K562 (cell line): ENCODE measurements at regions not wholly inside any gene's neighbourhood (a gene's known extent, or its start where the extent isn't known, plus 50 kb on each side); places are given as distances from the start of the nearest gene placed in this dataset.
"Not testable (repeated sequence)": the region's sequence is repeated elsewhere in the genome, so short reads cannot be mapped to it uniquely, and the experiment has no call there.

ENCODE experiments used
- ATAC-seq: fragments of 200-7000 bp; cut with Tn5 transposase; 3 replicates; pipeline ENCODE4 v1.9.1; 2020; ENCODE audit warnings: moderate library complexity
- BruUV-seq: library from RNA; stranded (reverse); fragments of 400-500 nt; replicated peaks from 2 replicates; lab custom pipeline; 2021; lab: Mats Ljungman, UMichigan
- CTCF ChIA-PET: fragments of 300-600 bp; formaldehyde crosslinking; extraction: SDS; loops from one replicate; lab custom pipeline; 2021; ENCODE audit warnings: low intra/inter-chr PET ratio; lab: Yijun Ruan, JAX
- POLR2A ChIA-PET: fragments of 300-600, 350-650 bp; sonication (Branson Sonifier 250); formaldehyde crosslinking; extraction: SDS; loops from one replicate; lab custom pipeline; 2021; ENCODE audit warnings: antibody characterized with exemption, inconsistent platforms; lab: Yijun Ruan, JAX
- DNase-seq, 4 experiments: peaks; one replicate each; pipeline versions ENCODE4 v3.0.0 to v3.0.0-alpha.2; 2011 to 2018; ENCODE audit warnings: low spot score in 3 of 4, mixed read lengths in 3 of 4; ENCODE audit errors: extremely low read depth in 1 of 4
- FAIRE-seq: peaks from 2 replicates; lab custom pipeline; 2011; peaks lifted over from hg19 to GRCh38; lab: Jason Lieb, UNC
- H2AFZ ChIP-seq: 2 replicates; pipeline ENCODE4 v1.6.0; 2011; ENCODE audit warnings: low read depth, low read length, control low read depth, inconsistent platforms
- H3K27ac ChIP-seq: fragments of 200-600 bp; 3 replicates; pipeline ENCODE4 v1.8.0; 2011; ENCODE audit warnings: low read depth, mild to moderate bottlenecking, control low read depth, inconsistent platforms, low read length, moderate library complexity, mixed read lengths; ENCODE audit errors: extremely low read depth
- H3K27me3 ChIP-seq, 2 experiments: fragments of 300-600 bp in 1 of 2; 2 replicates in 1 of 2; 3 replicates in 1 of 2; pipeline versions ENCODE4 v1.6.0 to v1.8.0; 2011; ENCODE audit warnings: inconsistent platforms in 2 of 2, low read length in 2 of 2, mild to moderate bottlenecking in 1 of 2, mixed read lengths in 1 of 2, moderate library complexity in 1 of 2; ENCODE audit not compliant: control insufficient read depth in 2 of 2, insufficient read depth in 2 of 2
- H3K36me3 ChIP-seq: fragments of 300-600 bp; 3 replicates; pipeline ENCODE4 v1.8.0; 2011; ENCODE audit warnings: mild to moderate bottlenecking, low read length, inconsistent platforms; ENCODE audit not compliant: control insufficient read depth, insufficient read depth
- H3K4me1 ChIP-seq, 2 experiments: fragments of 200-600 bp in 1 of 2; replicated peaks in 1 of 2; 2 replicates in 1 of 2; 3 replicates in 1 of 2; pipeline versions ENCODE4 v1.5.1 to v1.8.0; 2011; ENCODE audit warnings: inconsistent platforms in 2 of 2, low read length in 2 of 2, mild to moderate bottlenecking in 1 of 2, mixed read lengths in 1 of 2, moderate library complexity in 1 of 2; ENCODE audit not compliant: control insufficient read depth in 2 of 2, insufficient read depth in 2 of 2
- H3K4me2 ChIP-seq: 2 replicates; pipeline ENCODE4 v1.6.1; 2011; ENCODE audit warnings: low read length, control low read depth, inconsistent platforms, mixed read lengths; ENCODE audit not compliant: insufficient read depth
- H3K4me3 ChIP-seq: fragments of 200-600 bp; sonication (generic), shearing (Covaris generic); 2 replicates; pipeline ENCODE4 v1.5.1; 2016; ENCODE audit warnings: control low read depth, inconsistent platforms
- H3K79me2 ChIP-seq: fragments of 200-600 bp; 3 replicates; pipeline ENCODE4 v1.8.0; 2011; ENCODE audit warnings: low read length, inconsistent platforms; ENCODE audit not compliant: control insufficient read depth, insufficient read depth
- H3K9ac ChIP-seq, 2 experiments: 2 replicates each; pipeline versions ENCODE4 v1.6.0 to v1.6.1; 2011; ENCODE audit warnings: low read depth in 2 of 2, low read length in 2 of 2, control low read depth in 1 of 2, inconsistent platforms in 1 of 2, mild to moderate bottlenecking in 1 of 2, mixed read lengths in 1 of 2; ENCODE audit not compliant: insufficient read depth in 1 of 2
- H3K9me1 ChIP-seq: one replicate; pipeline ENCODE4 v1.6.0; 2011; ENCODE audit warnings: inconsistent platforms, mild to moderate bottlenecking, low read length, moderate library complexity; ENCODE audit not compliant: control insufficient read depth, insufficient read depth
- H3K9me3 ChIP-seq: replicated peaks from 2 replicates; pipeline ENCODE4 v1.5.1; 2011; ENCODE audit warnings: low read depth, low read length, inconsistent platforms; ENCODE audit not compliant: control insufficient read depth, insufficient read depth
- H4K20me1 ChIP-seq: replicated peaks from 2 replicates; pipeline ENCODE4 v1.6.1; 2011; ENCODE audit warnings: low read length, inconsistent platforms, mixed read lengths; ENCODE audit not compliant: control insufficient read depth, insufficient read depth
- CBX1 ChIP-seq: sonication (generic); IDR thresholded peaks from 2 replicates; pipeline ENCODE4 v1.6.1; 2016; ENCODE audit warnings: antibody characterized with exemption, low read depth, mild to moderate bottlenecking
- ETV5 ChIP-seq: sonication (generic); formaldehyde crosslinking; IDR thresholded peaks from 2 replicates; pipeline ENCODE4 v1.4.0; 2020; ENCODE audit warnings: low read depth, mild to moderate bottlenecking, missing genetic modification reagents
- SAFB ChIP-seq: fragments of 200-400 bp; formaldehyde crosslinking; IDR thresholded peaks from 2 replicates; pipeline ENCODE4 v1.6.1; 2017; ENCODE audit warnings: low read depth, low read length, borderline replicate concordance
- TCF15 ChIP-seq: fragments of 250-450 bp; sonication (Bioruptor Pico); IDR thresholded peaks from 2 replicates; pipeline ENCODE4 v1.8.0; 2022; ENCODE audit warnings: moderate library complexity, mild to moderate bottlenecking, inconsistent platforms
- ZNF146 ChIP-seq: IDR thresholded peaks from one replicate; pipeline ENCODE4 v1.6.1; 2018; ENCODE audit warnings: missing compliant biosample characterization; ENCODE audit not compliant: unreplicated experiment
- ZNF395 ChIP-seq: fragments of 200-800 bp; sonication (Bioruptor generic); IDR thresholded peaks from 2 replicates; pipeline ENCODE4 v1.6.1; 2017; ENCODE audit warnings: missing genetic modification characterization, missing compliant biosample characterization
- ZNF431 ChIP-seq: sonication (generic); formaldehyde crosslinking; IDR thresholded peaks from 2 replicates; pipeline ENCODE4 v1.8.0; 2022; ENCODE audit warnings: mild to moderate bottlenecking, missing genetic modification reagents
- ZNF592 ChIP-seq: fragments of 450-650 bp; IDR thresholded peaks from 2 replicates; pipeline ENCODE4 v1.6.1; 2017; ENCODE audit warnings: antibody characterized with exemption, mild to moderate bottlenecking
- ZNF766 ChIP-seq: fragments of 200-800 bp; sonication (Bioruptor generic); conservative IDR thresholded peaks from 2 replicates; pipeline ENCODE4 v1.6.1; 2016; ENCODE audit warnings: missing genetic modification characterization, missing compliant biosample characterization
- WGBS: fragments of 100-300 bp; shearing (Covaris generic); methylation state at CpG from one replicate; pipeline ENCODE4 v1.1.6; 2016; ENCODE audit warnings: low coverage, mixed read lengths; ENCODE audit not compliant: insufficient coverage; ENCODE audit errors: missing lambda C conversion rate; 5-methylcytosine and 5-hydroxymethylcytosine counted together
- in situ Hi-C: fragments of 300-500 bp; cut with MboI; formaldehyde crosslinking; loops from 4 replicates; pipeline ENCODE4 v1.15.0; 2018; ENCODE audit warnings: inconsistent platforms, mixed read lengths
- intact Hi-C: fragments of 100-400 bp; cut with micrococcal nuclease; formaldehyde crosslinking; loops from 2 replicates; pipeline ENCODE4 v1.14.2; 2022

- H3K79me2 ChIP-seq, H2AFZ ChIP-seq, H3K36me3 ChIP-seq, H3K27ac ChIP-seq, H4K20me1 ChIP-seq, H3K9me1 ChIP-seq, in situ Hi-C loops, H3K4me3 ChIP-seq, CTCF ChIA-PET, H3K4me2 ChIP-seq, H3K9me3 ChIP-seq, H3K4me1 ChIP-seq, BruUV-seq, FAIRE-seq, intact Hi-C loops, H3K9ac ChIP-seq, POLR2A ChIA-PET, H3K27me3 ChIP-seq: not testable (repeated sequence)
- 29% methylated on average over 1 of the region's 1 CpG for WGBS
- peak in 1 of 4 experiments; percentile 14 for DNase-seq
- ATAC-seq = peak; percentile 39; the same call in 1 of the 3 replicates
- TF ChIP-seq ZNF766 (CRISPR knock-in tag) (peak; percentile 82), ZNF431 (peak; percentile 96)
- TF ChIP-seq, all 486 proteins: peak for 2; not testable (repeated sequence) for 484
Observed at GRCh38 chr7:119745280-119745679, 527.7 kb upstream of the KCND2 start.

GRCh38 chr7:119748251-119748860 lies 524.6 kb upstream of the KCND2 start:
- BruUV-seq = no TSS peak
- Histone ChIP-seq H3K79me2 (peaks cover 6% of the 10 kb centered on the region; the same call in 1 of the 3 replicates), H3K4me3 (no peak overlapping the region), H3K27ac (no peak overlapping the region), H3K36me3 (peaks cover 5% of the 10 kb centered on the region; the same call in 1 of the 3 replicates), H3K9me1 (no peaks in the 10 kb centered on the region), H3K9me3 (no peaks in the 10 kb centered on the region), H3K4me2 (no peak overlapping the region), H4K20me1 (no peaks in the 10 kb centered on the region), H3K4me1 (no peaks in the 10 kb centered on the region), H3K27me3 (no peaks in the 10 kb centered on the region), H2AFZ (no peak overlapping the region), H3K9ac (no peak overlapping the region)
- intact Hi-C loops (no loop called here), in situ Hi-C loops (no loop called here)
- 50% methylated on average over 1 of the region's 1 CpG for WGBS
- ATAC-seq = peak; percentile 42; the same call in 1 of the 3 replicates
- DNase-seq = no peak
- ChIA-PET CTCF (no interaction called here), POLR2A (no interaction called here)
- FAIRE-seq = no peak
- TF ChIP-seq CBX1 (no peak), ZNF592 (no peak), SAFB (no peak), ZNF146 (no peak), ETV5 (CRISPR knock-in tag) (no peak), ZNF395 (CRISPR knock-in tag) (no peak), TCF15 (CRISPR knock-in tag) (no peak)
